Glutamatergic neuron (in vitro differentiated cells): ENCODE measurements at regions not wholly inside any gene's neighbourhood (a gene's known extent, or its start where the extent isn't known, plus 50 kb on each side); places are given as distances from the start of the nearest gene placed in this dataset.
A peak's percentile ranks its signal among the peaks of the same experiment; 100 is the strongest.

Experiments used
- DNase-seq: peaks from one replicate; pipeline ENCODE4 v3.0.0; 2022
- H3K27ac Mint-ChIP-seq: one replicate; pipeline ENCODE4 v1.8.0; 2020; ENCODE audit warnings: mild to moderate bottlenecking, mixed read lengths, inconsistent platforms; ENCODE audit not compliant: unreplicated experiment
- H3K27me3 Mint-ChIP-seq: one replicate; pipeline ENCODE4 v1.8.0; 2020; ENCODE audit warnings: mild to moderate bottlenecking, moderate library complexity, mixed read lengths, inconsistent platforms; ENCODE audit not compliant: unreplicated experiment
- H3K36me3 Mint-ChIP-seq: one replicate; pipeline ENCODE4 v1.8.0; 2020; ENCODE audit warnings: mild to moderate bottlenecking, mixed read lengths, inconsistent platforms; ENCODE audit not compliant: unreplicated experiment
- H3K4me1 Mint-ChIP-seq: one replicate; pipeline ENCODE4 v1.8.0; 2020; ENCODE audit warnings: mild to moderate bottlenecking, low read depth, mixed read lengths, inconsistent platforms; ENCODE audit not compliant: unreplicated experiment
- H3K4me3 Mint-ChIP-seq: one replicate; pipeline ENCODE4 v1.8.0; 2020; ENCODE audit warnings: mild to moderate bottlenecking, mixed read lengths, inconsistent platforms; ENCODE audit not compliant: unreplicated experiment
- H3K9me3 Mint-ChIP-seq: one replicate; pipeline ENCODE4 v1.8.0; 2020; ENCODE audit warnings: mild to moderate bottlenecking, moderate library complexity, mixed read lengths, inconsistent platforms; ENCODE audit not compliant: unreplicated experiment
- CTCF ChIP-seq: fragments of 200-600 bp; sonication (generic); IDR thresholded peaks from one replicate; pipeline ENCODE4 v1.5.0; 2021; ENCODE audit not compliant: partially characterized antibody, unreplicated experiment

DNA sequence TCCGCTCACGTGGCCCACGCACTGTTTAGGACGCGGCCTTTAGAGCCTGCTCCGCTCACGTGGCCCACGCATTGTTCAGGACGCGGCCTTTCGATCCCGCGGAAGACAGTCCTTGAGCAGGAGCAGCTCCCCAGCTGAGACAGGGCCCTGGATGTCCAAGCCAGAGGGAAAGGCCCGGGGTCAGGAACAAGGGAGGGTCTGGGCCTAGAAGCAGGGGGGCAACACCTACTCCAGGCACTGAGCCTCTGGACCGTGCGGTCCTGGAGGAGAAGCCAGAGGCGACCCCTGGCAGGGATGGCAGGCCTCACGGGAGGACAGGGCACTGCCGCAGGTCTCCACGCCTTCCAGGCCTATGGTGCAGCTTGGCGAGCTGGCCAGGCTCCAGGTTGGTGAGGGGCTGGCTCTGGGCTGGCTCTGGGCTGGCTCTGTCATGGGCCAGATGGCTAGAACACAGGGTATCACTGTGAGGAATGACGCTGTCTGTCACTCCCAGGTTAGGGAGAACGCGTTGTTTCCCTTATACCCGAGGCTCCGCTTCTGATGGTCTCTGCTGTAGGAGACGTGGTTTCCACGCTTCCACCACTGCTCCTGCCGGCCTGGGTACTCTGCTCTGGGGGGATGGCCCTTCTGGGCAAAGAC is 341.7 kb downstream of the TMEM121 start:
- no peak for TF ChIP-seq CTCF
- no peak overlapping the region for H3K27ac Mint-ChIP-seq

DNA sequence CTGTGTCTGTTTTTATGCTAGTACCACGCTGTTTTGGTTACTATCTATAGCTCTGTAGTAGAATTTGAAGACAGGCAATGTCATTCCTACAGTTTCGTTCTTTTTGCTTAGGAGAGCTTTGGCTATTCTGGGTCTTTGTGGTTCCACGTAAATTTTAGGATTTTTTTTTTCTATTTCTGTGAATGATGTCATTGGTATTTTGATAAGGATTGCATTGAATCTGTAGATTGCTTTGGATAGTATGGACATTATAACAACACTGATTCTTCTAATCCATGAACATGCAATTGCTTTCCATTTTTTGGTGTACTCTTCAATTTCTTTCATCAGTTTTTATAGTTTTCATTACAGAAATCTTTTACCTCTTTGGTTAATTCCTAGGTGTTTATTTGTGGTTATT is 345.2 kb downstream of the TMEM121 start:
- Mint-ChIP-seq H3K9me3 (peaks cover 10% of the 10 kb centered on the region), H3K4me1 (no peaks in the 10 kb centered on the region), H3K27me3 (no peaks in the 10 kb centered on the region), H3K36me3 (peaks cover 5% of the 10 kb centered on the region), H3K4me3 (no peak overlapping the region), H3K27ac (no peak overlapping the region)
- no peak for DNase-seq
- TF ChIP-seq CTCF = no peak

More for the DNA sequence above, 341.7 kb downstream of the TMEM121 start:
- peaks cover 16% of the 10 kb centered on the region for H3K9me3 Mint-ChIP-seq
- no peaks in the 10 kb centered on the region for H3K27me3 Mint-ChIP-seq
- no peaks in the 10 kb centered on the region for H3K4me1 Mint-ChIP-seq
- no peak overlapping the region for H3K4me3 Mint-ChIP-seq
- H3K36me3 Mint-ChIP-seq = no peaks in the 10 kb centered on the region
- no peak for DNase-seq

GRCh38 chr14:105873870-105874512 is 347.6 kb downstream of the TMEM121 start:
- no peak overlapping the region for H3K27ac Mint-ChIP-seq
- H3K9me3 Mint-ChIP-seq = peaks cover 12% of the 10 kb centered on the region
- no peak overlapping the region for H3K4me3 Mint-ChIP-seq
- no peak for TF ChIP-seq CTCF
- no peaks in the 10 kb centered on the region for H3K27me3 Mint-ChIP-seq
- DNase-seq = no peak
- H3K36me3 Mint-ChIP-seq = peaks cover 6% of the 10 kb centered on the region
- H3K4me1 Mint-ChIP-seq = no peaks in the 10 kb centered on the region

GRCh38 chr14:105876158-105876557 is 349.8 kb downstream of the TMEM121 start:
- H3K27ac Mint-ChIP-seq = no peak overlapping the region
- H3K4me1 Mint-ChIP-seq = no peaks in the 10 kb centered on the region
- TF ChIP-seq CTCF = no peak
- DNase-seq = peak; percentile 2
- no peak overlapping the region for H3K4me3 Mint-ChIP-seq
- peaks cover 6% of the 10 kb centered on the region for H3K36me3 Mint-ChIP-seq
- H3K27me3 Mint-ChIP-seq = no peaks in the 10 kb centered on the region
- H3K9me3 Mint-ChIP-seq = peaks cover 10% of the 10 kb centered on the region

GRCh38 chr14:105876829-105877228 is 350.4 kb downstream of the TMEM121 start:
- Mint-ChIP-seq H3K27ac (no peak overlapping the region), H3K4me3 (no peak overlapping the region), H3K9me3 (peaks cover 10% of the 10 kb centered on the region)

More at GRCh38 chr14:105876829-105877228, 350.4 kb downstream of the TMEM121 start:
- no peak for TF ChIP-seq CTCF
- H3K4me1 Mint-ChIP-seq = no peaks in the 10 kb centered on the region
- peaks cover 6% of the 10 kb centered on the region for H3K36me3 Mint-ChIP-seq
- H3K27me3 Mint-ChIP-seq = no peaks in the 10 kb centered on the region
- DNase-seq = peak; percentile 1
